GM23338 (cell line): ENCODE measurements at regions not wholly inside any gene's neighbourhood (a gene's known extent, or its start where the extent isn't known, plus 50 kb on each side); places are given as distances from the start of the nearest gene placed in this dataset.

Experiments used
- ATAC-seq: fragments of 200-7000 bp; cut with Tn5 transposase; 3 replicates; pipeline ENCODE4 v1.9.1; 2020
- DNase-seq: peaks from one replicate; pipeline ENCODE4 v3.0.0-alpha.2; 2015; ENCODE audit warnings: low spot score
- H2AFZ ChIP-seq: fragments of 200-600 bp; sonication (generic); 2 replicates; pipeline ENCODE4 v1.8.0; 2016; ENCODE audit warnings: antibody characterized with exemption, mild to moderate bottlenecking, moderate library complexity
- H3F3A ChIP-seq: fragments of 200-600 bp; sonication (generic); replicated peaks from 2 replicates; pipeline ENCODE4 v1.8.0; 2017; ENCODE audit warnings: antibody characterized with exemption, mixed run types, low read depth
- H3K27ac ChIP-seq: fragments of 200-600 bp; sonication (generic); 2 replicates; pipeline ENCODE4 v1.6.1; 2016; ENCODE audit warnings: low read depth
- H3K27me3 ChIP-seq: fragments of 200-600 bp; sonication (generic); 2 replicates; pipeline ENCODE4 v1.8.0; 2016; ENCODE audit warnings: mild to moderate bottlenecking, mixed run types, moderate library complexity; ENCODE audit not compliant: insufficient read depth
- H3K36me3 ChIP-seq: fragments of 200-600 bp; sonication (generic); 2 replicates; pipeline ENCODE4 v1.8.0; 2016; ENCODE audit warnings: mild to moderate bottlenecking; ENCODE audit not compliant: insufficient read depth
- H3K4me1 ChIP-seq: fragments of 200-600 bp; sonication (generic); 2 replicates; pipeline ENCODE4 v1.8.0; 2016; ENCODE audit warnings: mild to moderate bottlenecking, moderate library complexity; ENCODE audit not compliant: insufficient read depth
- H3K4me2 ChIP-seq: fragments of 200-600 bp; sonication (generic); 2 replicates; pipeline ENCODE4 v1.7.1; 2017; ENCODE audit warnings: mixed run types
- H3K4me3 ChIP-seq: fragments of 200-600 bp; sonication (generic); 2 replicates; pipeline ENCODE4 v1.6.1; 2016; ENCODE audit warnings: mixed run types
- H3K79me2 ChIP-seq: fragments of 200-600 bp; sonication (generic); replicated peaks from 2 replicates; pipeline ENCODE4 v1.8.0; 2017; ENCODE audit warnings: mild to moderate bottlenecking; ENCODE audit not compliant: insufficient read depth
- H3K9me2 ChIP-seq: fragments of 200-600 bp; sonication (generic); 2 replicates; pipeline ENCODE4 v1.8.0; 2017; ENCODE audit not compliant: insufficient read depth
- H4K20me1 ChIP-seq: fragments of 200-600 bp; sonication (generic); replicated peaks from 2 replicates; pipeline ENCODE4 v1.8.0; 2017; ENCODE audit warnings: mild to moderate bottlenecking; ENCODE audit not compliant: insufficient read depth
- H3K27ac Mint-ChIP-seq: 2 replicates; pipeline ENCODE4 v1.8.0; 2020; ENCODE audit warnings: inconsistent platforms, mild to moderate bottlenecking, moderate library complexity, mixed read lengths
- H3K27me3 Mint-ChIP-seq: 3 replicates; pipeline ENCODE4 v1.8.0; 2022; ENCODE audit warnings: low read depth, mild to moderate bottlenecking, moderate library complexity, mixed read lengths, inconsistent platforms; ENCODE audit not compliant: insufficient read depth, poor library complexity
- H3K36me3 Mint-ChIP-seq: 3 replicates; pipeline ENCODE4 v1.8.0; 2021; ENCODE audit warnings: low read depth, mild to moderate bottlenecking, inconsistent platforms, moderate library complexity, mixed read lengths
- H3K4me1 Mint-ChIP-seq: 3 replicates; pipeline ENCODE4 v1.8.0; 2020; ENCODE audit warnings: mild to moderate bottlenecking, inconsistent platforms, mixed read lengths
- H3K4me3 Mint-ChIP-seq: 3 replicates; pipeline ENCODE4 v1.8.0; 2021; ENCODE audit warnings: moderate library complexity, mild to moderate bottlenecking, inconsistent platforms, mixed read lengths
- H3K9me3 Mint-ChIP-seq: 3 replicates; pipeline ENCODE4 v1.8.0; 2020; ENCODE audit warnings: moderate library complexity, mild to moderate bottlenecking, inconsistent platforms, mixed read lengths
- EZH2 ChIP-seq: fragments of 200-600 bp; sonication (generic); IDR thresholded peaks from one replicate; pipeline ENCODE4 v1.8.0; 2017; ENCODE audit warnings: antibody characterized with exemption, mild to moderate bottlenecking, low read depth; ENCODE audit not compliant: unreplicated experiment
- EZH2phosphoT487 ChIP-seq: fragments of 200-600 bp; sonication (generic); IDR thresholded peaks from one replicate; pipeline ENCODE4 v1.8.1; 2018; ENCODE audit warnings: antibody characterized with exemption; ENCODE audit not compliant: unreplicated experiment
- NANOG ChIP-seq: IDR thresholded peaks from 2 replicates; pipeline ENCODE4 v1.6.1; 2016; ENCODE audit warnings: antibody characterized with exemption, borderline replicate concordance
- STAT1 ChIP-seq: IDR thresholded peaks from one replicate; pipeline ENCODE4 v1.6.1; 2016; ENCODE audit warnings: antibody characterized with exemption; ENCODE audit not compliant: unreplicated experiment
- ZNF114 ChIP-seq: fragments of 250-450 bp; sonication (Bioruptor Pico); IDR thresholded peaks from 2 replicates; pipeline ENCODE4 v1.5.0; 2020; ENCODE audit warnings: mild to moderate bottlenecking, moderate library complexity
- ZNF462 ChIP-seq: fragments of 250-450 bp; sonication (Bioruptor Pico); IDR thresholded peaks from 2 replicates; pipeline ENCODE4 v1.5.0; 2020; ENCODE audit warnings: mild to moderate bottlenecking, moderate library complexity

- TF ChIP-seq ZNF462 (CRISPR knock-in tag) (no peak), EZH2 (no peak), EZH2phosphoT487 (no peak), ZNF114 (CRISPR knock-in tag) (no peak)
Measured at GRCh38 chr3:104031598-104031997, 1335.1 kb upstream of the ALCAM start (continued).

- no peak for TF ChIP-seq STAT1
- TF ChIP-seq NANOG: peak; percentile 12; the same call in 1 of the 2 replicates
- Mint-ChIP-seq H3K36me3 (peaks cover 5% of the 10 kb centered on the region), H3K27me3 (no peaks in the 10 kb centered on the region), H3K9me3 (peaks cover 15% of the 10 kb centered on the region; the same call in 2 of the 3 replicates), H3K4me1 (peaks cover 8% of the 10 kb centered on the region), H3K27ac (peak overlapping the region; percentile 34; the same call in 1 of the 2 replicates), H3K4me3 (no peak overlapping the region)
- H3K36me3 ChIP-seq: no peaks in the 10 kb centered on the region
- peak overlapping the region; percentile 36; the same call in 1 of the 2 replicates for H3K27ac ChIP-seq
- no peak overlapping the region for H2AFZ ChIP-seq
- DNase-seq (peak; percentile 55), ATAC-seq (no peak)
- H3K4me2 ChIP-seq: no peak overlapping the region
- no peak overlapping the region for H3K4me3 ChIP-seq
- no peaks in the 10 kb centered on the region for H3K79me2 ChIP-seq
- H3F3A ChIP-seq: no peaks in the 10 kb centered on the region
- H3K27me3 ChIP-seq: no peaks in the 10 kb centered on the region
- no peaks in the 10 kb centered on the region for H3K9me2 ChIP-seq
- H4K20me1 ChIP-seq: no peaks in the 10 kb centered on the region
- H3K4me1 ChIP-seq: no peaks in the 10 kb centered on the region; the same call in 1 of the 2 replicates
Measured at GRCh38 chr3:104032283-104032682, 1334.4 kb upstream of the ALCAM start.
